ENCODE measurements at regions not wholly inside any gene's neighbourhood (a gene's known extent, or its start where the extent isn't known, plus 50 kb on each side); places are given as distances from the start of the nearest gene placed in this dataset.

- TF ChIP-seq CTCF (IDR thresholded peaks at IDR 0.05) (no peak), EP300 (IDR thresholded peaks at IDR 0.05; ENCODE audit: low read depth) (no peak)
Measured at GRCh38 chr5:166251786-166252185, 2039.7 kb upstream of the WWC1 start.

Data from transverse colon (tissue), 3 donors.